Heart left ventricle (tissue), 13 donors: ENCODE measurements at regions not wholly inside any gene's neighbourhood (a gene's known extent, or its start where the extent isn't known, plus 50 kb on each side); places are given as distances from the start of the nearest gene placed in this dataset.

Source experiments
- POLR2A ChIP-seq, 2 donors: fragments of 450-650 bp; IDR thresholded peaks; one replicate each; pipeline ENCODE4 v1.6.1; 2017; ENCODE audit warnings: antibody characterized with exemption in 2 of 2, mild to moderate bottlenecking in 2 of 2, moderate library complexity in 2 of 2
- TF ChIP-seq, protein P1 (sequence below), 12 donors: fragments of 200-600 bp; sonication (generic) in 4 of 12; IDR thresholded peaks; one replicate each; pipeline versions ENCODE4 v1.5.0 to v1.8.0; 2018 to 2022; ENCODE audit warnings: antibody characterized with exemption in 12 of 12, mild to moderate bottlenecking in 5 of 12
- donor health status: ischemic (EF 13 %, LVEDD 7.1; RV severe dilation, severe dysfunction).
- donor health status: DM: no; HTN: yes; CAD: no.
- donor health status: DM: no; HTN: no; CAD: no.
- donor health status: ischemic (EF 25% LVEDD 6.9; RV normal size, moderate dysfunction).
- donor health status: ischemic (EF 25% LVEDD 5.7; RV mildly dilated, moderate dysfunction).
- donor health status: ischemic (EF 35%, LVEDD 5.7; RV mildly dilated, moderate dysfunction).
- donor health status: nonischemic (EF 11% LVEDD 7.7; RV severe dilation, severe dysfunction).
- donor health status: DM: yes; HTN: yes; CAD: no.
- donor health status: PGD.
- donor health status: ischemic (EF 29% LVEDD 5.4; RV normal size, mild dysfunction).
- donor health status: nonischemic (EF 23%, LVEDD 6.1; RV moderate dilation, normal function).

DNA sequence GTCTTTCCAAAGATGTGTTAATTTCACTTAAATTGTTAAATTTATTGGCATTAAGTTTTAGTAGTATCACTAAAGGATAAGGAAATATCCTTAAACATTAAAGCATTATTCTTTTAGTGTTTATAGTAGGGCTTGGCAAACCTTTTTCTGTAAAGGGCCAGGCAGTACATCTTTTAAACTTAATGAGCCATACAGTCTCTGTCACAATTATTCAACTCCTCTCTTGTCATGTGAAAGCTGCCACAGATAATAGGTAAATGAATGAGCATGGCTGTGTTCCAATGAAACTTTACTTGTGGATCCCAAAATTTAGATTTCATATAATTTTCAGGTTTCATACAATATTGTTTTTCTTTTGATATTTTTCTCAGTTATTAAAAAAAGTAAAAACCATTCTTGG lies 268.2 kb upstream of the C11orf87 start:
- TF ChIP-seq POLR2A (IDR thresholded peaks at IDR 0.05) = no peak
- TF ChIP-seq, protein P1, sequence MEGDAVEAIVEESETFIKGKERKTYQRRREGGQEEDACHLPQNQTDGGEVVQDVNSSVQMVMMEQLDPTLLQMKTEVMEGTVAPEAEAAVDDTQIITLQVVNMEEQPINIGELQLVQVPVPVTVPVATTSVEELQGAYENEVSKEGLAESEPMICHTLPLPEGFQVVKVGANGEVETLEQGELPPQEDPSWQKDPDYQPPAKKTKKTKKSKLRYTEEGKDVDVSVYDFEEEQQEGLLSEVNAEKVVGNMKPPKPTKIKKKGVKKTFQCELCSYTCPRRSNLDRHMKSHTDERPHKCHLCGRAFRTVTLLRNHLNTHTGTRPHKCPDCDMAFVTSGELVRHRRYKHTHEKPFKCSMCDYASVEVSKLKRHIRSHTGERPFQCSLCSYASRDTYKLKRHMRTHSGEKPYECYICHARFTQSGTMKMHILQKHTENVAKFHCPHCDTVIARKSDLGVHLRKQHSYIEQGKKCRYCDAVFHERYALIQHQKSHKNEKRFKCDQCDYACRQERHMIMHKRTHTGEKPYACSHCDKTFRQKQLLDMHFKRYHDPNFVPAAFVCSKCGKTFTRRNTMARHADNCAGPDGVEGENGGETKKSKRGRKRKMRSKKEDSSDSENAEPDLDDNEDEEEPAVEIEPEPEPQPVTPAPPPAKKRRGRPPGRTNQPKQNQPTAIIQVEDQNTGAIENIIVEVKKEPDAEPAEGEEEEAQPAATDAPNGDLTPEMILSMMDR (IDR thresholded peaks at IDR 0.05) = no peak
